NCI-H1436 (cell line): ENCODE measurements at regions not wholly inside any gene's neighbourhood (a gene's known extent, or its start where the extent isn't known, plus 50 kb on each side); places are given as distances from the start of the nearest gene placed in this dataset.

Source experiments
- DNase-seq: peaks from one replicate; lab custom pipeline; 2025; lab: John Stamatoyannopoulos, UW

DNA sequence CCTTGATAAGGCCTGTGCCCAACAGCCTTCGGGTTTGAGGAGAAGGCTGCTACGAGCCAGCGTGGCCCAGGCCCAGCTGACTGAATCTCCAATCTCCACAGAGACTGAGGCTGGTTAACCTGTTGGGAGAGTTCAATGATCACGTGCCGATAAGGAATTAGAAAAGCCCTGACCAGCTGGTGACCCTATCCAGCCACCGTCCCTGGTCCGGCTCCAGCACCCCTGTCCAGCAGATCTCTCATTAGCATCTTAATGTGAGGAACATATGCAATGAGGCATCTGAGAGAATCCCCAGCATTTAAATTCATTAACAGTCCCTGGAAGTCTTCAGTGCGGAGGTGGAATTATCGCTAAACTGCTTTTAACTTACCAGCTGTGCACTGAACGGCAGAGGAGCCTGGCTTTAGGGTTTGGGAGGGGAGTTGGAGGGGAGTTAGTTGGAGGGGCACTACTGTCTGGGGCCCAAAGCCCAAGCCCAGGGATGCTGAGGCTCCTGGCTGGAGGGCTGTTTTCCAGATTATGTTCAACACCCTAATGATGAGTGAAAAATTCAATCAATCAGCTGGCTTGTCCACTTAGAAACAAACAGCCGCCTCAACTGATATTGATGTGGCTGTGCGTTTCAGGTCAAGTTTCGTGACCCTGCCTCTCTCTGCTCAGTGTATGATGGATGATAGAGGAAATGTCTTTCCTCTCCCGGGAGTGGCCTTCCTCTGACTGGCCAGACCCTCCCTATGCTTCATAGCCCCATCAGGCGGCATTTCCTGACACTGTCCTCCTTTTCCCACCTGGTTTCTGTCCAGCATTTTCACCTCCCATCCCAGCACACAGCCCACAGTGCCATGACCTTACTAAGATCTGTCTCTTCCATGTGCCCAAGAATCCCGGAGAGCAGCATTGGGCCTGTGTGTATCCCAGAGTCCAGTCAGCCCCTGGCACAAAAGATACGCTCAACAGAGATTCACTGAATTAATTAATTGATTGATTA is 184.5 kb downstream of the CCT6B start:
- no peak for DNase-seq

DNA sequence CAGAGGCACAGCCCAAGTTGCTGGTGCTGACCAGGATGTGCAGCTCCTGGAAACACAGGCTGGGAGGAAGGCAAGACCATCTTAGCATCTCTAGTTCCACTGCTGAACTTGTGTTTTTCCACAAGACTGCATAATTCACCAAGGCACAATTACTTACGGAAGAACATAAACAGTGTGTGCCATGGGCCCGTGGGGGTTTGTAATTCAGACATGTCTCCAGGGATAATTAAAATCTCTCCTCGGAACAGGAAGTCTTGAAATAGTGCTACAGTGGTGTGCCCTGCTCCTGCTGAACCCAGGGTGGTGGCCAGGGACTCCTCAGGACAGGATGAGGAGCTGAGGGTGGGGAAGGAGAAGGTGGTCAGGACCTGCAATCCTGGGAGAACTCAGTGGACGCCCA is 188.2 kb downstream of the CCT6B start:
- no peak for DNase-seq

DNA sequence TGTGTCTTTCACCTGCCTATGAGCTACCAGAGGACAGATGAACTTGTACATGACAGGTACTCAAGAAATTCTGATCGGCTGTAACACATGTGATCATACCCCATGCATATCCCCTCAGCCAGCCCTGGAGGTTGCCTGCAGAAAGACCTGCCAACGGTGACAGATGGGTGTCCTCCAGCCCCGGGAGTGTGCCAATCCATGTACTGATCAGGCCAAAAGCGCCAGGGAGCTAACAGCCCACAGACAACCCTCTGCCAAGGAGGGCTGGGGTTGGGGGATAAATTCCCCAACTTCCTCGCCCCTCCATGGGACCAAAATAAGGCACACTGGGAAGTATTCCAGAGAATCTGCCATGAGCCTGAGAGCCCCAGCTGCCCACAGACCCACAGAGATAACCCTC is 189.4 kb downstream of the CCT6B start:
- no peak for DNase-seq

DNA sequence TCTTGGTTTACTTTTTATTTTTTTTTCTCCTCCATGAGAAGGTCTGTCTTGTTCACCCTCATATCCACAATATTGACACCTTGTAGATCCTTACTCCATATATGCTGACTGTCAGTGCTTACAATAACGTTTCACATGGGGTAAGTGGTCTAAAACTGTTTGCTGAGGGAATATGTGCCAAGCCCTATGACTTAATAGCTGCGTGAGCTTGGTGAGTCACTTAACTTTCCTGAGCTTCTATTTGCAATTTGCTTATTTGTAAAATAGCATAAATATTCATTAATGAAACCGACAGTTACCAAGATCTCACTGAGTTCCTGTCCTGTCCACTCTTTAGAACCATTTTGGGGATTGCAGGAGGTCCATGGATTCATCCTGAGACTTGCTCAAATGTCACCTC is 190.7 kb downstream of the CCT6B start:
- no peak for DNase-seq

DNA sequence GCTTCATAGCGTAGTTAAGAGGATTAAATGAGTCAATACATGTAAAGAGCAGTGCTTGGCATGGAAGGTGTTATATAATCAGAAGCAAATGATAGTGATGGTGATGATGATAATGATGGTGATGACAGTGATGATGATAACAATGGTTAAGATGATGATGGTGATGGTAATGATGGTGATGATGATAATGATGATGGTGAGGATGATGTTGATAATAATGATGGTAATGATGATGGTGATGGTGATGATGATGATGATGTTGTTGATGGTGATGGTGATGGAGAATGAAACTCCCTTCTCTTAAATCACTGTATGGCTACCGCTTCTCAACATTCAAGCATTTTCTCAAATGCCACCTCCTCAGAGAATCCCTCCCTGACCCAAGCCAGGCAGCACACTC is 190.5 kb downstream of the TMEM132E start:
- no peak for DNase-seq

DNA sequence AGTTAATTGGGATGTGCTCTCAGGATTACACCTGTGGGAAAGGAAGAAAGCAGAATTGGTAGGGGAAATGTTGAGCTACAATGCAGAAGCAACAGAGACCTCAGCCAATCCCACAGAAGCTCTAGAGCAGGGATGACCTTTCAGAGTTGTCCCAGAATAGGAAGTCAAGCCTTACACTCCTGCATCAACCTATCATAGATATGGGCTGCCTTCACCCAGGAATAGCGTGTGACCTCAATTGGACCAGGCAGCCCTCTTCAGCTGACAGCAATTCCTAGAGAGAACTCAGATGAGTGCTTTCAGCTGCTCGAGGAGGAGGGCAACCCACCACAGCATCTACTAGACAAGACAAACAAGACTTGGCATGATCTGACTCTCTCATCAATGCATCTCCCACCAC is 189.7 kb downstream of the TMEM132E start:
- DNase-seq: no peak

DNA sequence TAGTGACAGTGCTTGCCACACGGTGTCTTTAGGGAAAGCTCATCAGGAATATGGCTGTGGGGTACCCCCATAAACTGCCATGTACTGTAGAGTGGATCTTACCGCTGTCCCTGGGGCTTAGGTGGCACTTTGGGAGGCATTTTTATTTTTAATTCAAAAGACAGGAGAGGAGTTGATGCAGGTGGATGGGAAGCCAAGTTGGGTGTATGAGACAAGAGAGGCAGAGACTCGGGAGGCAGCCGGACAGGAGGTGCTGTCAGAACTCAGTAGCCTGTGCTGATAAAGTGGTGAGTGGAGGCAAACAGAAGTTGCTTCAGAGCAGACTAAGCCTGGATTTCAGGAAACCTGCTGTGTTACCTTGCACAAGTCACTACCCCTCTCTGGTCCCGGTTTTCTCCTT is 185.9 kb downstream of the TMEM132E start:
- DNase-seq: no peak

DNA sequence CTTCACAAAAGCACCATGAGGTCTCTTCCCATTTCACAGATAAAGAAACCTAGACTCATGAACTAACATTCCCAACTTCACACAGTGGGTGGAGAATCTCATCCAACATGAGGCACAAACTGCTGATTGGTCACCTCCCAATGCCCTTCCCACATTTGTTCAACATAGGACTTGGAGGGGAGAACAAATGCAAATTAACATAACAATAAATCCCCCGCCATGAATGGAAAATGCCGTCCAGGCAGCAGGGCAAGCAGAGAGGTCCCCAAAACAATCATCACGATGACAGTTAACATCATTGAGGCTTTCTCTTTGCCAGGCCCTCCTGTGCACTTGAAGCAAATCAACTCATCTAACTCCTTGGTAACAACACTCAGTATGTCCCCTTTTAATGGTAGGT is 185.3 kb downstream of the TMEM132E start:
- no peak for DNase-seq

DNA sequence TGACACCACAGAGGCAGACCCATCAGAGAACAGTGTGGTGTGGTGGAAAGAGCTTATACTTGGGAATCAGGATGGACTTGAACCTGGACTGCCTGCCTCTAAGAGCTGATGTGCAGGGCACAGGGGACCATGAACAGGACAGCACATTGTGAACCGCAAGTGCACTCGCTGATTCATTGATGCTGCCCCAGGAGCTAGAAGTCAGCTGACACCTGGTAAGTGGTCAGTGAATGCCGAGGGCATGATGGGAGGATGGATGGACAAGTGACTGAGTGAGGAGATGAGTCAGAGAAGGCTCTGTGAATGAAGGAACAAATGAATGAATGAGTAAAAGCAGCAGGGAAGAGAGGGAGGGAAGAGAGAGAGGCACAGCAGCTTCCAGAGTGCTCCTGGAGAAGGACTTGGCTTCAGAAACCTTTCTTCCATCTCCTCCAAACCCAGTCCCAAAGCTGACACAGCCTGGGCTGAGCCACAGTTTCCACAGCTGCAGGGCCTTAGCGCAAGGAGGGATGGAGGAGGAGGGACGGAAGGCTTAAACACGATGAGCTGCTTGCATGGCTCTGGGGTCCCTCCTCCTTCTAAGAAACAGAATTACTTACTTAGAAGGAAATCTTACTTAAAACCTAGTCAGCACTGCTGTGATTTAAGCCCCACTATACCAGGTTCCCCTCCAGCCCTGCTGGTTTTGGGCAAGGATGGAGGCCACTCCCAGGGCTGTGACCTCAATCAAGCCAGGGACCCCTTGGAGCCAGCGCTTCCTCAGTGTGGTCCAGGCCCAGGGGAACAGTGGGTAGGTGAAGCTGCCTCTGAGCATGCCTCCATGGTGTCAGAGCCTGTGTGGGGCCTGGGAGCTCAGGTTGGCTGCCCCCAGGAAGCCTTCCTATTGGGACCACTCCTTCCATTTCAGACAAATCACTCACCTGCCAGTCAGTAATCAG is 184.6 kb downstream of the TMEM132E start:
- no peak for DNase-seq

DNA sequence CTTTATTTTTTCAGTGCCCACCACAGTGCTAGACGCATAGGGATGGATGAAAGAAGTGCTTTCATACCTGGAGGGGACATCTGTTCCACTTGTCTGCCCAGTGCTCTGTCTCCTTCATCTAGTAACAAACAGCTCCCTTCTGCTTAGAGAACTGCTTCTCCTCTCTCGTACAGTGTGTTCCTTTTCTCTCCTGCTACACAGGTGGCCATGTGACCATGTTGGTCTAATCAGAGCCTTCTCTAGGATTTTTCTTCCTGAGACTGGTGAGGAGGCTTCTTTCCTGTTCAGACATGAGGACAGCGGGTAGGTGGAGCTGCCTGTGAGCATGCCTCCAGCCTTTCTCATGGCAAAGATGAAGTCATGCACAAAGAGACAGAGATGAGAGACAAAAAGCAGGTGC is 182.7 kb downstream of the TMEM132E start:
- DNase-seq: no peak

DNA sequence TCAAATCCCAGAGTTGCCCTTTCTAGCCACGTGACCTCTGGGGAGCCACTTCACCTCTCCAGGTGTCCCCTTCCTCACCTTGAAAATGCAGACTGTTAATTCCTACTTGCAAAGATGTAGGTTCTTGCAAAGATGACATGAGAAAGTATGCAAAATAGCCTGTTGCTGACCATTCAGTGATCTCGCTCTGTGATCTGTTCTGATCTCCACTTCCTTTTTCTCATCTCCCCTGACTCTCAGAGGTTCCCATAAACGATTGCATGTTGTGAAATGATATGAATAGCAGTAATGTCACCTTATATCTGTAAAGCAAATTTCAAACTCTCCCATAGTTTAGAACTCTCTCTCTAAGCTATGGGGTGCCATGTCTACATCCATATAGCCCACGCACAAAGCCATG is 182.3 kb downstream of the TMEM132E start:
- DNase-seq: no peak

DNA sequence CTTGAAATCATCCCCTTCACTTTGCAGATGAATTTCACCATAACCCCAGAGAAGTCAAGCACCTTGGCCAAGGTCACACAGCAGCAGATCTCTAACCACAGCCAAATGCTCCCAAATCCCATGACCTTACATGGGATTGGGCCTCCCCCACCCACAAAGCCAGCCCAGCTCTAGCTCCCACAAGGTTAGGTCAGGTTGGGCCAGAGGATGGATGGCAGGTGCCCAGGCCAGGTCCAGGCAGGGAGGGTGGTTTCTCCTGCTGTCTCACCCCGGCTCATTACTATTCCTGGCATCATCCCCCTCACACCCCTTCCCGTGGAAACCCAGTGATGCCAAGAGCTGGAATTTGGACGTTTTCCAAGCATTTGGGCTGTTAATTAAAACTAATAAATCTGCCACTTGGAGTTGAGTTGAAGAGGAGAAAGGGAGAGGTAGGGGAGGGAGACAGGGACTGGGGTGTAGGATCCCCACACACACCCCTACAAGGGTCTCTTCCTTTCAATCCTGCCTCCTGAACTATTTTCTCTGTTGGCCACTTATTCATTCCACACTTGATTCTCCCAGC is 181.6 kb downstream of the TMEM132E start:
- no peak for DNase-seq

DNA sequence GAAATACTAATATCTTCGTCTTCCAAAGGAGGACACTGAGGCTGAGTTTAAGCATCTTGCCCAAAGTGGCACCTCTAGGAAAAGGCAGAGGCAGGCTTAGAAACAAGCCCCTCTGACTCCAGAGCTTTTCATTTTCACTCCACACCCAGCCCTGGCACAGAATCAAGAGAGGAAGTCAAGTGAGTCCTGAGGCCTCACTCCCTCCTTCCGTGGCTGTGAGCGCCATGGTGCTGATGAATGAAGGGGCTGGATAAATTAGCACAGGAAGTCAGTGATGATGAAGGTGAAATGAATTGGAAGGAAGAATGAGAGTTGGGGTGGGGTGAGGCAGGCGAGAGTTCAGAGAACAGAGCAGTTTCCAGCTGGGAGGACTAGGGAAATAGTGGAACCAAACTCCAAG is 179.3 kb downstream of the TMEM132E start:
- DNase-seq: no peak

DNA sequence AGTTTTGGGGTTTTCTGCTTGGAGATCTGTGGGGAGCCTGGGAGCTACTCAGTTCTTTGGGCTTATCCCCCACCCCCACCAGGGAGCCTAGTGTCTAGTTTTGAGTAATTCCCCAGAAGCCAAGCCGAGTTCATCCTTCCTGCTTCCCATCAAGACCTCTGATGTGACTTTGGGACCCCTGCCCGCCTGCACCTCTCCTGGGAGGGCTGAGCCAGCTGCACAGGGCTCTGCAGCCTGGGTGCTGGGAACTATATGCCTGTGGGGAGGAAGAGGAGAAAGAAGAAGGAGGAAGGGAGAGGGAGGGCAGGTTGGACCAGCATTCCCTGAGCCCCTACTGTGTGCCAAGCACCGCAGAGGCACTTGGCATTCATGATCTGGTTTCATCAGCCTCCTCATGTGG is 178.9 kb downstream of the TMEM132E start:
- DNase-seq: no peak

DNA sequence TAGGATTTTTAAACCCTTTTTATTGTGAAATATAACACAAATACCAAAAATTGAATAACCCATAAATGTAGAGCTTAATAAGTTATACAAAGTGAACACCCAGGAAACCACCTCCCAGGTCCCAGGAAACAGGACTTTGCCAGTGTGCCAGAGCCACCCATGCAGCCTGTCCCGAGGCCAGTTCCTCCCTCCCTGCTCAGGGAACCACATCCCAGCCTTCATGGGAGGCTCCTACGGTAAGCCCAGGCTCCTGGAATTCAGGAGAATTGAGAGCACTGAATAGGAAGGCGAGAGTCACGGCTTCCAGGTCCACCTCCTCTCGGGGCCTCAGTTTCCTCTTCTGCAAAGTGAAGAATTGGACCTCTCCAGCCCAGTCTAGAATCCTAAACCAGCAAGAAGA is 178.2 kb downstream of the TMEM132E start:
- DNase-seq: no peak

DNA sequence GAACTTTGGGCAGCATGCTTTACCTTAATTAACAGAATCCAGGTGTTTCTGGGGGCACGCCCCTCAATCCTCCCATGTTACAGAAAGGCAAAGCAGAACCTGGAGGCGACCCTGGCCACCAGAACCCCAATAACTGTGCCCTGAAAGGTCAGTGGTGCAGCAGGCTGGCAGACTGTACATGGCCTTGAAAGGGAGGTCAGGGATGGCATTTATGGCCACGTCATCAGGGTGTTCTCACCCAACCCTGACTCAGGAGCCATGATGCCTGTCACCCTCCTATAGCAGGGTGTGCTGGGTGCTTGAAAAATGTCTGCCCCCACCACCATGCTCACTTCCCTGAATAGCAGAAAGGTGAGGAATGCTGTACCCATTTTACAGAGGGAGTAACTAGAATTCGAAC is 177.7 kb downstream of the TMEM132E start:
- no peak for DNase-seq

DNA sequence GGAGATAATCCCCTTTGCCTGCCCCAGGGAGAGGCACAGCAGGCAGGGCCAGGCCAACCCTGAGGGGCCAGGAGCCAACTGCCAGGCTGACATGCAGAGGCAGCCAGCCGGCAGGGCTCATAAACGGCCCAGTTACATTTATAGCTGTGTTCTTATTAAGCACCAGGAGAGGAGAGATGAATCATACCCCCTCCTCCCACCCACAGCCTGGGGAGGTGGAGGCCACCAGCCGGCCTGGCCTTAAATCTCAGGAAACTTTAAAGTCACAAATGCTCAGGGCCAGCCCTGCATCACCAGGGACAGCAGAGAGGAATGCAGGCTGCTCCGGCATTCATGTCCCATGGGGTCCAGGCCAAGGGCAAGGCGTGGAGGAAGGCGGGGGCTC is 177.2 kb downstream of the TMEM132E start:
- no peak for DNase-seq

DNA sequence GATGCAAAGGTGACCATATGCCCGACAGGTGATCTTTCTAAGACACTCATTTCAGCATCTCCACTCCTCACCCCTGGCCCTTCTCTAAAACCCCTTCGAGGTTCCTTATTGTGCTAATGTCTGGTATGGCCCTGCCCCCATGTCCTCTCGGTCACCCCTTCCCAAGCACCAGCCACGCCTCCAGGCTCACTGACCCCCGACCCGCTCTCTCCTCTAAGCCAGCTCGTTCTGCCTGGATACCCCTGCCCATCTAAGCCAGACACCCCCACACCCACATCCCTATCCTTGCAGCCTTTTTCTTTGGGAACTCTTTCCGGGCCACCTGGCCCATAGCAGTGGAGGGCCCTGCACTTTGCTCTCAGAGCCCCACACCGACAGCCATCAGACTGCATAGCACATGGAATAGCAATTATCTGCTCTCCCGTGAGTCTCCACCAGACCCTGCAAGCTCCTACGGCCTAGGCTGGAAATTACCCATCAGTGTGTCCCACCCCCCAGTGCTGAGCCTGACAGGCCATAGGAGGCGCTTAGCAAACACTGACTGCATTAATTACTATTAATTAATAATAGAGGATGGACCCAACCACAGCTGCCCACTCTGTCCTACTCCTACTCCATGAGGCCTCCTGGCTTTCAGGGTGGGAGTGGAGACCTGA is 176.7 kb downstream of the TMEM132E start:
- no peak for DNase-seq

DNA sequence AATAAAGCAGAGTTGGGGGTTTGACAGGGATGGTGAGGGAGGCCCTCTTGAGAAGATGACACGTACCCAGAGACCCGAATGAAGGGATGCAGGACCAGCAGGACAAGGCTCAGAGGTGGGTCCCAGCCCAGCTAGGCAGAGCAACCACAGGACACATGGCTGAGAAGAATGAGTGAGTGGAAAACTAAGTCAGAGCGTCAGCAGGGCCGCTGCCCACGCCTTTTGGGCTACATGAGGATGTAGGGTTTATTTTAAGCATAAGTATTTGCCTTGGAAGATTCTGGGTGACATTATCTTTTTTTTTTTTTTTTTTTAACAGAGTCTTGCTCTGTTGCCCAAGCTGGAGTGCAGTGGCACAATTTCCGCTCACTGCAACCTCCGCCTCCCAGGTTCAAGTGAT is 176.0 kb downstream of the TMEM132E start:
- no peak for DNase-seq

DNA sequence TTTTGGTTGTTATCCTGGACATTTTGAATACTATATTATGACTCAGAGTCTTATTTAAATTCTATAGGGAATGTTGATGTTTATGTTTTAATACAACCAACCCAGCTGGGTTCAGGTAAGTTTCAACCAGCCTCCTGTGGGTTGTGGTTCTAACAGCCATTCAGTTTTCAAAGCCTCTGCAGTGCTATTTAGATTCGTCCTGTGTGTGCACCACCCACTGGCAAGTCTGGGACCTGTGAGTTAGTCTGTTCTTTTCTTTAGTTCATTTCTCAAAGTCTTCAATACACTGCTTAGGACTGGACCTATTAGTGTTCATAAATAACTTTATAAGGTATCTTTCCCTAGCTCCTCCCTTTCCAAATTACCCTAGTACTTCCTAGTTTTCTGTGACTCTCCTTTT is 170.6 kb downstream of the TMEM132E start:
- DNase-seq: no peak

DNA sequence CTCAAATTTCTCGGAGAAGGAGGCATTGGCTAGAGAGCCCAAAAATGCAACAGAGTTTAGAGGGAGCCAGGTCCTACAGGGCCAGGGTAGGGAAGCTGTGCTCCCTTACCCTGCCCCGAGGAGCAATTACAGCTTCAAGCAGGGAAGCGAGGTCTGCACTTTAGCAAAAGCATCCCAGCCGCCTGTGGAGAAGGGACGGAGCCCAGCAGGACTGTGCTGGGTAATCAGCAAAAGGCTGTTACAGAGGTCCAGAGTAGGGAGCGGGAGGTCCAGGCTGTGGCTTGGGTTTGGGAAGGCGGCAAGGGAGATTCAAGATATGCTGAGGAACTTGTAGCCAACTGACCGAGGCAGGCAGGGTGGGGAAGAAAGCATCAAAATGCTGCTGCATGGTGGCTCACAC is 162.6 kb downstream of the TMEM132E start:
- DNase-seq: no peak
